GM23338 (cell line): ENCODE measurements at regions not wholly inside any gene's neighbourhood (a gene's known extent, or its start where the extent isn't known, plus 50 kb on each side); places are given as distances from the start of the nearest gene placed in this dataset.

ENCODE experiments used
- CREB1 ChIP-seq: fragments of 250-450 bp; sonication (Bioruptor Pico); IDR thresholded peaks from 2 replicates; pipeline ENCODE4 v1.5.0; 2020; ENCODE audit warnings: low read depth, mild to moderate bottlenecking, moderate library complexity
- CTCF ChIP-seq, 2 experiments: fragments of 200-600 bp in 1 of 2; sonication (generic) in 1 of 2; conservative IDR thresholded peaks; 2 replicates each; pipeline versions ENCODE4 v1.5.1 to v1.6.1; 2016 to 2017; ENCODE audit warnings: antibody characterized with exemption in 2 of 2, low read depth in 2 of 2, mild to moderate bottlenecking in 2 of 2, moderate library complexity in 1 of 2
- ETS1 ChIP-seq: IDR thresholded peaks from 2 replicates; pipeline ENCODE4 v1.6.1; 2016; ENCODE audit warnings: antibody characterized with exemption
- EZH2 ChIP-seq: fragments of 200-600 bp; sonication (generic); IDR thresholded peaks from one replicate; pipeline ENCODE4 v1.8.0; 2017; ENCODE audit warnings: antibody characterized with exemption, mild to moderate bottlenecking, low read depth; ENCODE audit not compliant: unreplicated experiment
- EZH2phosphoT487 ChIP-seq: fragments of 200-600 bp; sonication (generic); IDR thresholded peaks from one replicate; pipeline ENCODE4 v1.8.1; 2018; ENCODE audit warnings: antibody characterized with exemption; ENCODE audit not compliant: unreplicated experiment
- JUNB ChIP-seq: IDR thresholded peaks from one replicate; pipeline ENCODE4 v1.6.1; 2016; ENCODE audit warnings: antibody characterized with exemption; ENCODE audit not compliant: unreplicated experiment
- POLR2AphosphoS5 ChIP-seq: IDR thresholded peaks from 2 replicates; pipeline ENCODE4 v1.6.1; 2016; ENCODE audit warnings: antibody characterized with exemption, low read depth
- REST ChIP-seq: IDR thresholded peaks from one replicate; pipeline ENCODE4 v1.6.1; 2018; ENCODE audit warnings: antibody characterized with exemption; ENCODE audit not compliant: unreplicated experiment

GRCh38 chr19:30267332-30267731 is 104.9 kb upstream of the ZNF536 start:
- TF ChIP-seq CTCF (conservative IDR thresholded peaks at IDR 0.05; ENCODE audit: low read depth in 2 of 2): no peak
- TF ChIP-seq CREB1 (CRISPR knock-in tag): no peak
- no peak for TF ChIP-seq EZH2
- no peak for TF ChIP-seq POLR2AphosphoS5
- TF ChIP-seq EZH2phosphoT487: no peak
- no peak for TF ChIP-seq JUNB
- TF ChIP-seq REST: no peak
- no peak for TF ChIP-seq ETS1
